Stimulated activated CD8-positive, alpha-beta memory T cell treated with anti-CD3 and anti-CD28 coated beads, Interleukin-4, amount 100 ng/mL, for 48 hours (primary cell): ENCODE measurements at regions not wholly inside any gene's neighbourhood (a gene's known extent, or its start where the extent isn't known, plus 50 kb on each side); places are given as distances from the start of the nearest gene placed in this dataset.

Source experiments
- DNase-seq: peaks from one replicate; pipeline ENCODE4 v3.0.0-alpha.2; 2020

DNA sequence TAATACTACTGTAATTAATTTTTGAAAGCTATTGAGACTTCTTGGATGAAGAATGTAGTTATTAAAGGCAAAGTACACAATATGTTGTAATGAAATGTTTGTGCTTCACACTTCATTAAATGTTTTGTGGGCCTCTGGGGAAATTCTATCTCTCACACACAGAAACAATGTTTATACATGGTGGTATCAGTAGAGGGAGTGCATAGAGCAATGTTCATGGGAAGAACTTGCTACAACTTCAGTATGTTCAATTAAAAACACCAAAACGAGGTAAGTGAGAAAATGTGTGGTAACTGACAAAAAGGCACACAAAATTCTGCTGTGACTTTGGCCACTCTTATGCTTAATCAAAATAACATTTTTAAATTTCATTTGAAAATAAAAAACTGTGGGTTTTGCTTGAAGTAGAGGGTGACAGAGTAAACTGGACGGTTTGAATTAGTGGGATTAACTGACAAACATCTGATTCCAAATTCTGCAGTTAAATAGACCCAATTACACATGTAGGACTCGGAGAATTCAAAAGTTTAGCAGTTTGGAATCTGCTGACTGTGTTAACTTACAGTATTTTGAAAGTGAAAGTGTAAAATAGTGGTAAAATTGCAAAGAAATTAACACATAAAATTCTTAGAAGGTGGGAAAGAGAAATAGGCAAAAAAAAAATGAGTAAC lies 111.4 kb upstream of the TTC29 start:
- no peak for DNase-seq

DNA sequence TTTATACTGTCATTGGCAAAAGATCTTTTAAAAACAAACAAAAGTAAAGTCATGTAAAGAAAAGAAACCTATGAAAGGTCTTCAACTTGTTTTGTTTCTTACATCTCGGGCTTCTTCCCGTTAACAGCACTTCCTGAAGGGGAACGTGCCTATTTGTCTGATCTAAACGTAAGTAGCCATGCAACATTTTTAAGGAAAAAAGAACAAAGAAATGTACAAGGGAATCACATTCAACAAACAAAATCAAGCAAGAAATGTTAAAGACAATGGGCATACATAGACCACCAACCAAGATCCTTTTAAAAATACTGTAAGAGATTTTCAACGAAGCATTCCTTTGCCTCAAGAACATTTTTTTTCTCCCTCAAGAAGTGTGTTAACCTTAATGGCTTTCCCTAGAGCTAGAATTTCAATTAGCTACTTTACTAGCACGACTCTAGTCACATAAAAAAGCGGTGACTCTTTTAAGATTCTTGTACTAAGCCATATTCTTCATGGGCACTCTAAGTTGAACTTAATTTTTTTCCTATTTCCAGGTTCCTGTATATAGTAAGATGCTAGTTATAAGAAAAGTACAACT lies 112.0 kb upstream of the TTC29 start:
- DNase-seq: no peak

DNA sequence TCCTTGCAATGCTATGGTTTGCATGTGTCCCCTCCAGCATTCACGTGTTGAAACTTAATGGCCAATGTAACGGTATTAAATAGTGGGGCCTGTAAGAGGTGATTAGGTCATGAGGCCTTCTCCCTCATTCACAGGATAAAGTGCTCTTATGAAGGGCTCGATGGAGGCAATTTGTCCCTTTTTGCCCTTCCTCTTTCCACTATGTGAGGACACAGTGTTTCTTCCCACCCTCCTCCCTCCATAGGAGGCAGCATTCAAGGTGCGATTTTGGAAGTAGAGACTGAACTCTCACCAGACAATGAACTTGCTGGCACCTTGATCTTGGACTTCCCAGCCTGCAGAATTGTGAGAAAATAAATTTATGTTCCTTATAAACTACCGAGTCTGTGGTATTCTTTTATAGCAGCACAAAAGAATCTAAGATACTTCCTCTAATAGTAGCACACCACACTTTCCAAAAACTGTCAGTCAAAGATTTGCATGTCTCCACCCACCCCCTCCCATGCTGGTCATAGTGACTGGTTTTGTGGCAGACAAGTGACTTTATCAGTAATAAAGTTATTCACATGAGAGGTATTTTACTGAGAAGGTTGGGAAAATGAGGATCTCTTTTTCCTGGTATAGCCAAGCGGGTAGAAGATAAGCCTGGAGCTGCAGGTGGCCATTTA lies 113.5 kb upstream of the TTC29 start:
- DNase-seq: no peak

DNA sequence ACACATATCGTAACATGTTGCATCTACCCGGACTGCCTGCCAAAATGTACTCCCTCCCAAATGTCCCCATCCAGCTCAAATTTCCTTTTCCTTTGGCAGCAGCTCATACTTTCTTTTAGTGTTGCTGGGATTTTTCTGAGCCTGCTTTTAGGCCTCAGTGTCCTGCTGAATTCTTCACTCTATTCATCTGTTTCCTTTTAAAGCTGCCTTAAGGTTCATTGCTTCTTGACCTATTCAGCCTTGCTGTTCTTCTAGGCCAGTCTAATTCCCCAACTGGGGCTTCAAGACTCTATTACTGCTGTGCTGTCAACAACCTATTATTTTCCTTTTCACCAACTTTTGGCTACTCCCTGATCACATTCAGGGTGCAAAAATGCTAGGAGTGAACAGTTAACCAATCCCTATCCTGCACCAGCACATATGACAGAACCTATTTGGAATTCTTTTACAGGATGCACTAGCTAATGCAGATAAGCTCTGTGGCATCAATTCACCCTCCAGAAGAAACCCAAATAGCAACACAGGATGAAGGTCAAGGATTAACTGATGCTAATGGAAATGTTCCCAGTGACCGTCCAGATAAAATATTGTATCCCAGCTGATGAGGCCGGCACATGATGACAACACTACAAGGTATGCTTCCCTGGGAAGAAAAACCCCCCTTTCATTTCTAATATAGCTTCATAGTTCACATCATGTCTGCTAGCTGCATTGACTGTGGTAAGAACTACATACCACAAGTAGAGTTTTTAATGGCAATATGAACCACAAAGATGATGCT lies 114.7 kb upstream of the TTC29 start:
- DNase-seq: no peak

DNA sequence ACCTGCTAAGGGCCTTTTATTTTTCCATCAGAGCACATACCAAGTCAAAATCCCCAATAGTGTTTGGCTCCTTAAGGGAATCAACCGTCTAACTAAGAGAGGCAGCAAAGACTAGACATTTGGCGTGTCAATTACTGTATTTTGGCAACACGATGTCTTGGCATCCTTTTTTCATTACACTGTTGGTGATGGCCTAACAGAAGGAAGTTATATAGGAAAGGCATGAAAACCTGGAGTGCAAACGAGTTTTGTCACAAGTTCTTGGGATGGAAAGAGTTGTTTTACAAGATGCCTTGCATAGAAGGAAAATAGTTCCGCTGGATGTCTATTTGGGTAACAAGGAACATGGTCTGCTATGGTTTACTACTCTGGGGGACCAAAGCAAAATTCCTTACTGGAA lies 119.2 kb upstream of the TTC29 start:
- DNase-seq: no peak

DNA sequence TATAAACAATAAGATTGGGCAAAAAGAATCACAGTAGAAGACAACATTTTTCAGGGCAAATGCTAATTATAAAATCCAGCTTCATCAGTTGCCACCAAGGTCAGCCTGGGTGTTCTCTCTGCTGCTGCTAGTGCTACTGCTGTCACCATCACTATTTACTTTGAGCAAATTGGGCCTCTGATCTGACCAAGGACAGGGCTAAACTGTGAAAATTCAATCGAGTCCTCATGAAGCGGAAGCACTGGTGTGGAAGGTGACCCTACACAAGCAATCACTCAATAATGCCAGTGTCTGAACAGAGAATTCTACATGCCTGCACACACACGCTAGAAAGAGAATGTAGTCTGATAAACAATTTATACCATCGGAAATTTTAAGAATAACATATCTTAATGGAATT lies 122.9 kb upstream of the TTC29 start:
- DNase-seq: no peak

DNA sequence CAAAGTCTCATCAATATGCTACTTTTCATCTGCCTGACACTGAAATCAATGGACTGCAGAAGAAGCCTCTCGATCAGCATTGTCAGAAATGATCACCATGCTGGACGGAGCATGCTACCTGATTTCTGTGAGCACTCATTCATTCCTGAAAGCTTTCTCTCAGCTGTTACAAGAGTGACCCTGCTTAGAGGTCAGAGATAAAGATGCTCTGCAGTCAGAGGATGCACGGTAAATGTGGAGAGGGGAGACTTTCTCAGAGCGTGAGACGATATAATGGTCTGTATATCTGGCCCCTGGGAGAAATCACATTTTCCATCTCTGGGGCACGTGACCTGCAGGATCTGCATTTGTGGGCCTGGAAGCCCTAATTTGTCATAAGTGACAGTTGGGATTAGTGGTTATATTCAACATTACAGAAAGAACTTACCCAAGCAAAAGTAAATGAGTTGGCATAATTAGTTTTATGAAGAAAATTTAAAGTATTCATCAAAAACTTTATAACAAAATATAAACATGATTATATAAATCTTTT lies 125.6 kb upstream of the TTC29 start:
- no peak for DNase-seq

DNA sequence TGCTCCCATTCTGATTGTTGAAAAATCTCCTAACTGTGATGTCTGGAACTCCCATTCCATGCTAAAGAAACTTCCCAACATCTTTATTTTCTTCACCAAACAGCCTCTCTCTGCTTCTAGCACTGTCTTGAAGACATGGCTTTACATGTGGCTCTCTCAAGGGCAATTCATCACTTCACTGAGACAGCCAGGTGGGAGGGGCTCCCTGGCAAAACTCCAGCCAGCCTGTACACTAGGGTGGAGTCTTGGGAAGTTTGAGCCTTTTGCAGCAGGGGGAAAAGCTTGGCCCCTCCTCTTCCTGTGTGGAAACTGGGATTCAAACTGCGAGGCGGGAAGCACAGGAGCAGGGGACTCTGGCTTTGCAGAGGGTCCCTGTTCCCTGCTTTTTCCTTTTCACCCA lies 130.5 kb upstream of the TTC29 start:
- DNase-seq: no peak

DNA sequence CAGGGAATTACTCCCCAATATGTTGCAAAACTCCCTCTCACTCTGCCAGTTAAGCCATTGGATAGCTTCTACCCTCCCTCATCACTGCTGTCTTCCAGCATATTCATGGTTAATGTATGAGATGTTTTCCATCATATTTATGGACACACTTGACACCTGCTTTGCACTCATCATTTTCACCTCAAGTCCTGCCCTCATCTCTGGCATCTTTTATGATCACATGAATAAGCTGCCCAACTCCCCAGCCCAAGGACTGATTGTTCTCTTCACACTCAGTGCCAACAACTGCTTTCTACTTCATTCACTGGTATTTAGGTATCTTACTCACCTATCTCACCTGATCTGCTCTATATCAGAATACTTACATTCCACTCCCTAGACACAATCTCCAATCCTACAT lies 131.1 kb upstream of the TTC29 start:
- no peak for DNase-seq

DNA sequence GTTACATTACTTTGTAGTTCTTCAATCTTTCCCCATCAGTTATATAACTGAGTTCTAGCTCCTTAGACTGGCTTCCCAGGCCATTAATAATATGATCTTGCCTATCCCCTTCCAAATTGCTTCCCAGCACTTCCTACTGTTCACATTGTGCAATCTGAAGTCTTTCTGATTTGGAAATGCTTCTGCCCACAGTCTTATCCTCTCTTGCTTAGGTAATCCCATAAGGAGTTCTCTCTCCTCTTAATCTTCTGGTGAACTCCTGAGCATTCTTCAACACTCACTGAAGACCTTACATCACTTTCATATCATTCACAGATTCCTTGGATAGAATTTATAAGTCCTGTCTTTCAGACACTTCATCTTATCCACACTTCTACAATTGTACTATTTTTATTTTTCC lies 132.7 kb upstream of the TTC29 start:
- no peak for DNase-seq

DNA sequence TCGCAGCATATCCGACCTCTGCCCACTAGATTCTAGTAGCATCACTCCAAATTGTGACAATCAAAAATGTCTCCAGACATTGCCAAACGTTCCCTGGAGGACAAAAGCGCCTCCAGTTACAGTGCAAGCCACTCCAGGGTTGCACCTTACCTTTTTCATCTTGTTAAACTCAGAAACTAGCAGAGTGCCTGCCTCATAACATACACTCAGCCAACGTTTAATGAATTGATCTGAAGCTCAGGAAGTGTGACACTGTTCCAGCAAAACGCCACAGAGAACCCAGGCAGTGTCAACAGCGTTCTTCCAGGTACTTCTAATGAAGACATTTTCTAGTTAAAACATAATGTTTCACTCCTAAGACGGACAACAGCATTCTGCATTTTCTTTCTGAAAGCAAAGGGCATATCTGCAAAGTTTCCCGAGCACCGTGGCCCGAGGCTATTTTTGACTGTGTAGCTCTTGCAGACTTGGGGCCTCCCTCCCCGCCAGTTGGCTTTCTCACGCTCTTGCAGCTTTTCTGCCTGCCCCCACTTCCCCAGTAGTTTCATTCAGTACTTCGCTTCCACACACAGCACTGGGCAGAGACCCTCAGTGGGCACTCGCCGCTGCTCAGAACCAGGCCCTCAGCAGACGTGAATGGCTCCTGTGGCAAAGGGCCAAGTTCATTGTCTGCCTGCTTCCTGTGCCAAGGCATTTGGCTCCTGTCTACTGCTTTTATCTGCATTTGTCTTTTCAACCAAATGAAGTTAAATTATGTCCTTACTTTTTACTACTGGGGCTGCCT lies 133.4 kb upstream of the TTC29 start:
- DNase-seq: no peak

DNA sequence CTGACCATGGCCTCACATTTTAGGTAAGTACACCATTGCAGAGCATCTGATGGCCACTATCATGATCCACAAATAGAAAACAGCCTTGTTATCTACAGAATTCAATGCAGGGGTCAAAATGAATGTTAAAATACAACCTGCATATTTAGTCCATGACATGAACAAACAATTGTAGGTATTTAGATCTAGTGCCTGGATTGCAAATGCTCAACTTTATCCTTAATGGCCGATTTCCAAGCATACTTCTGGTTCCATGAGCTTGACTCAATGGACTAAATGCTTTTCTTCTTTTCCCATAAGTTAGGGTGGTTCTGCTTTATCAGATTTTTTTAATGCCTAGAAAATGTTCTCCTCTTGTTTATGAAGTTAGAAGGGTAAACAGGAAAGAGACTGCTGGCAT lies 139.2 kb upstream of the TTC29 start:
- no peak for DNase-seq

DNA sequence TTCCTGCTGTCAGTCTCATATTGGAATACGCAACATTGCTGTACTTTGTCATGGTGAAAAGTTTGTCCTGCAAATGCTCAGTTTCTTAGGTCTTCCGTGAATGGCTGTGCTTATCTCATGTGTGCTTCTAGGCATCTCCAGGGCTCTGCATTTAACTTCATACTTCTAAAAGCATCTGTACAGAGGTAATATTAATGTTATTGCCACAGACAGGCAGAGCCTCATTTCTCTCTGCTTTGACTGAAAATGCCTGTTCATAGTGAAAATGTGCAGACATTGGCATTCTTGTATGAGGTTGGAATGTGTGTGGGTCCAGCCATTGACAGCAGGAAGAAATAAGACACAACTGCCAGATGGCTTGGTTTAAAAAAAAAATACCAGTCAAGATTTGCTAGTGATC lies 140.1 kb upstream of the TTC29 start:
- DNase-seq: no peak

DNA sequence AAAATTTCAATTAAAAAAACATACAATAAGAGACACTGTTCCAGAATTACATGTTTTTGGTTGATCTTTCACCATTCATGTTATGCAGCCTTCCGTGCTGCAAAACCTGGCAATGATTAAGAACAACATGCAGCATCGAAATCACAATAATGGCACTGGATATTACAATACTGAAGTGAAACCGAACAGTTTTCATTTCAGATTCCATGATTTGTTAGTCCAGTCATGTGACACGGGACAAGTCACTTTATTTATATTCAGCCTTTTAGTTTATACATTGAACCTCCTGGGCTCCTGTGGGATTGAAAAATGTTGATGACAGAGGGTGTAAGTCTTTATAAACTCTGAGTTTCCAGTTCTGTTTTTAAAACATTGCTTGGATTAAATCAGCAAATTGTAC lies 142.5 kb upstream of the TTC29 start:
- no peak for DNase-seq

DNA sequence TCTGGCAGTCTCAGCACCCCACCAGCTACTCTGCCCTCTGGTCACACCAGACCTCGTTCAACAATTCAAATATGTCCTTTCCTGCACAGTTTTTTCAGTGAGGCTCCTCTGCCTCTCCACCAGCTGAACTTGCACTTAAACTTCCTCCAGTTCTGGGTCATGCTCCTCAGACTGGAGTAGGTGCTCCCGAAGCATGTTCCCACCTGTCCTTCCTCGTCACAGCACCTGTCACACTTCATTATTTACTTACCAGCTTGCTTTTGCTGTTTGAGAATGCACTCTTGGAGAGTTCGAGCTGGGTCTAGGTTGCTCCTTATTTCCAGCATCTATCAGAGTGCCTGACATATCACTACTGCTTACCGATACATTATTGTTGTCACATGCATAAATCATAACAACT lies 144.8 kb upstream of the TTC29 start:
- DNase-seq: no peak

DNA sequence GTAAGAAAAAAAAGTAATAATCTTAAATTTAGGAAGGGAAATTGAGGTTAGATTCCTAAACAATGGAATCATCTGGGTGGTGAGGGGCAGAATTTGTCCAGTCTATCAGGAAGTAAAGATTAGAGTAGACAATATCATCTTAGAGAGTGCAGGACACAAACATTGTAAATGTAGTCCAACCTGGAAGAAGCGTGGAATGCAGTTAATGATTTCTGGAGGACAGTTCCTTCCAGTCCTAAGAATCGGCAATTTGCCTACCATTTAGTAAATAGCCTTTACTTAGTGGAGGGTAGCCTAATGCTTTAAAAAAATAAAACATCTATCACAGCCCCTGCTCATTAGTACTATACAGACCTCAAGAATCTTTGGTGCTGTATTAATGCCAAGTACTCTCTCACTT lies 147.5 kb upstream of the TTC29 start:
- no peak for DNase-seq

DNA sequence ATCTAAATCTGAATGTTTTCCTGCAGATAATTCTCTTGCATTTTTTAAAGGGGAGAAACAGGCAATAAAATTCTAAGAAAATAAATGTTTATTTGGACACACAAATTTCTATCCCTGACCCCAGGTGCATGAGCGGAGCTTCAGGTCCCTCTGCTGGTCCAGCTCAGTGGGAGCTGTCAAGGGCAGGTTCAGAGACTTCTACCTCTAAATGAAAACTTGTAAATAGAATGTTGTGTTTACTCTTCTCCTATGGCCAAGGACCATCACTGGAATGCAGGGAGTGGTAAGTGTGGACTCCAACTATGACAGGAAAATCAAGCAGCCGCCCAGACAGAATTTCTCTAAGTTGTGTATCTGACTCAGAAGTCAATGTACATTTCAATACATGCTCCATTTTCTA lies 148.6 kb upstream of the TTC29 start:
- DNase-seq: no peak

DNA sequence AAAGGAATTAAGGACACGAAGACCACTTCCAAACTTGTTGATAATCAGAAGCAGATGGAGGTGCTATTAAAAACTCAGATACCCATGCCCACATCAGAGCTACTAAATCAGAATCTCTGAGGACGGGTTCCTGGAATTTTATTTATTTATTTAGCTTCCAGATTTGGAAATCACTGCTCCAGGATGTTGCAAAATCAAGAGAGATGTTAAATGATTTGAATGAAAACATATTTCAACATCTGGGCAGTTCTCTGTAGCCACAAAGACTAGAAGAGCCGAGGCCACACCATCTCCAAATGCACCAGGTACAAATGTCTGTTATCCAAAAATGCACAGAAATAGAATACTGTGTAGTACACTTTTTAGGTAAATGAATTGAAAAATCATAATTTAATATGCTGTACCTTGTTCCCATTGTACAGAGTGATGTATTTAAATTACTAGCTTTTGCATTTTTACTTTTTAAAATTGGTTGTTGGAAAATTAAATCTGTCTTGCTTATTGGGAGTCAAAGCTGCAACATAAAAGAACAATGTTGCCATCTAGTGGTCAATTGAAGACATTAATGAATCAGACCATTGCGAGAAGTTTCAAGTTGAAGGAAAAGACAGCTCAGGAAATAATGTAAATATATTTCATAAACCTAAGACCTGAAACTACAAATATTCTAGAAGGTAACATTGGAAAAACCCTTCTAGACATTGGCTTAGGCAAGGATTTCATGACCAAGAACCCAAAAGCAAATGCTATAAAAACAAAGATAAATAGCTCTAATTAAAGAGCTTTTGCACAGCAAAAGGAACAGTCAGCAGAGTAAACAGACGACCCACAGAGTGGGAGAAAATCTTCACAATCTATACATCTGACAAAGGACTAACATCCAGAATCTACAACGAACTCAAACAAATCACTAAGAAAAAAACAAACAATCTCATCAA lies 151.3 kb upstream of the TTC29 start:
- DNase-seq: no peak

DNA sequence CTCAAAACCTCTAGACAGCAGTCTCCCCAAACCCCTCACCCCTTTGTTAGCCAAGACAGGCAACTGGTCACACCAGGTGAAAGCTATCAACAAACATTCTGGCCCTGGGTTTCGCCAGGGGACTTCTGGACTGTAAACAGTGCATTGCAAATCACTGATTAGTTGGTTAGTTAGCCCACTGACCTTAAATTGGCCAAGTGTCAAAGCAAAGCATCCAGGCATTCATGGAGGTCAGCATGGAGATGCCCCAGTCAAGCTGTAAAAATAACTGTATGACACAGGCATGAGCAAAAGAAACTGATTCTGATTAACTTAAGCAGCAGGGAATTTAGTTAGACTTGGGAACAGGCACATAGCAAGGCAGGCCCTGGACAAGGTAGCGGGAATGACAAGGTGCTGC lies 156.0 kb upstream of the TTC29 start:
- DNase-seq: no peak

DNA sequence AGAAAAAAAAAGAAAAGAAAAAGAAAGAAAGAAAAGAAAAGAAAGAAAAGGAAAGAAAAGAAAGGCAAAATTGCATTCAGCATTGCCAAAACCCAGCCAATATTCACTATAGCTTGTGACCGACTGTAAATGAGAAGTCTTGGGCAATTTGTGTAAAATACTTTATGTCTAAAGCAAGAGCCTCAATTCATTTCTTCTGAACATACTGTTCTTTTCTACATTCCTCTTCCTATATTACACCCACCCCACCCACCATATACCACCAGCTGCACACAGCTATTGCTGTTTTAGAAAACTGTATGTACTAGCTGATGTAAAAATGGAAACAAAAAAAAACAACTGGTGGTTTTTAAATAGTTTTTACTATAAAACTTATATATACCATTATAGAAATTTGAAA lies 156.9 kb upstream of the TTC29 start:
- DNase-seq: no peak

DNA sequence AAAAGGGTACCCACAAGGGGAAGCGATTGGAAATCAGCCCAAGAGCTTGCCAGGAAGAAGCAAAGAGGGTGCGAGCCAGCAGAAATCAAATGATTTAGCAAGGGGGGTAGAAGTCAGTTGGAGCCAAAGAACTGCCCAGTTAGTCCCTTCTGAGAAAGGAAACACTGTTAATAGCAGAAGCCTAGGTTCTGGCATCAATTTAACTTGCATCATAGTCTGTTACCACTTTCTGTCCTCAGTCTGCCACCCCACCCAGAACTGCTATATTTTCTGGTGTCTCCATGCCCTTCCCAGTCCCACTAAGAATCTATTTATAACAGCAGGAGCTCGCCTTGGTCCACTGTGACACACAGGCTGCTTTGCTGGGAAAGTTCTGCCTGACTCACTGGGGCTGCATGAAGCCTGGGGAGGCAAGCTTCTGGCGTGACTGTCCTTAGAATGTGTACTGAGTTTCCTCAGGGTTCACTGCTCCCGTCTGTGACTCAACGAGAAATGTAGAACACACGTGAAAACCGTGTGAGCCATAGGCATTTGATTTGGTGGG lies 157.8 kb upstream of the TTC29 start:
- no peak for DNase-seq
